ENCODE measurements at regions not wholly inside any gene's neighbourhood (a gene's known extent, or its start where the extent isn't known, plus 50 kb on each side); places are given as distances from the start of the nearest gene placed in this dataset.
A peak's percentile ranks its signal among the peaks of the same experiment; 100 is the strongest.

GRCh38 chr16:85378145-85379040 lies 234.7 kb upstream of the GSE1 start:
- 94% methylated on average over 14 of the region's 16 CpGs for WGBS (ENCODE audit: low lambda C conversion rate, missing lambda C conversion rate)
- TF ChIP-seq EZH2phosphoT487 (IDR thresholded peaks at IDR 0.05; ENCODE audit: low read depth, severe bottlenecking, unreplicated experiment) (no peak), EZH2 (IDR thresholded peaks at IDR 0.05; ENCODE audit: borderline replicate concordance) (no peak), CTCF (IDR thresholded peaks at IDR 0.05; ENCODE audit: poor library complexity) (no peak)
- peaks cover 36% of the 10 kb centered on the region for H3K4me1 ChIP-seq (ENCODE audit: insufficient read depth)
- H4K20me1 ChIP-seq (ENCODE audit: insufficient read depth, poor library complexity, severe bottlenecking), result no peaks in the 10 kb centered on the region
- H3K27me3 ChIP-seq, result no peaks in the 10 kb centered on the region
- H2AFZ ChIP-seq, result no peak overlapping the region
- H3K9me2 ChIP-seq (replicated peaks; ENCODE audit: insufficient read depth), result no peaks in the 10 kb centered on the region
- peak overlapping the region; percentile 7 for H3K4me2 ChIP-seq
- peak overlapping the region; percentile 48 for H3K27ac ChIP-seq
- H3K9me3 ChIP-seq (ENCODE audit: low read depth), result no peaks in the 10 kb centered on the region
- no peaks in the 10 kb centered on the region for H3K79me2 ChIP-seq
- no peaks in the 10 kb centered on the region for H3K36me3 ChIP-seq (replicated peaks; ENCODE audit: insufficient read depth, low read depth)
- H3K4me3 ChIP-seq, result no peak overlapping the region
- no peak for DNase-seq (ENCODE audit: low spot score)

DNA sequence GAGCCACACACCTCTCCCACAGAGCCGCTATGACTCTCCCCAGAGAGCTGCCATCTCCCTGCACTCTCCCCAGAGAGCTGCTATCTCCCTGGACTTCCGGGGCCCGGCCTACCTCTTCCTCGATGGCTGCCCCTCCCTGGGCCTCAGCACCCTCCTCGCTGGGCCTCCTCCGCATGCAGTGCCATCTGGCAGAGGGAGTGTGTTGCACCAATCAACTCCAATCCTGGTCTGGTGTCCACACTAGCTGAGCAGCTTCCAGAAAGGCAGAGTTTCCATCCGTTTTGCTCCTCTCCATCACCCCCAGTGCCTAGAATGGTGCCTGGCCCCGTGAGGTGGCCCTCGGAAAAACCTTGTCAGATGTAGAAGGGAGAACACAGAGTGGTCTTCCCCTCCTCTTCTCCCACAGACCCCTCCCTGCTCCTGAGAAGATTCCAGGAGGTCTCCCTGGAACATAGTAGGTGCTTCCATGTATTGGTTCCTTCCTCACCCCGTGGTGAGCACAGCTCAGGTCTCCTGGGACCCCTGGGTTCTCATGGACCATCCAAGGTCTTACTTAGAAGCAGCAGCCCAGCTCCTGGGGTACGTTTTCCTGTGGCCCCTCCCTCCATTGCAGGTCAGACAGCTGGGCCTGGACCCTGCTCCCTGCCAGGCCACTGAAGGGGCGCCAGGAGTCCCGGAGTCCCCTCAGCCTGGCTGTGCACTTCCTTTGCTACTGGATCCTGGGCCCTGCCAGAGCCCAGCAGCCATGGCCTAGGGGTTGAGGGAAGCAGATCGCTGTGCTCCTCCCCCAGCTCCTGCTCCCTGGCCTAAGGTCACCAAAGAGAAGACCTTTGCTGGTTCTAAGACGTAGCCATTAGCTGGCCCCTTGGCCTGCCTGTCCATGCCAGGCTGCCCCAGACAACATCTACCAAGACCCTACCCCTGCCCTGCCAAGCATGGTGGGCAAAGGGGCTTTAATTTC lies 233.8 kb upstream of the GSE1 start:
- no peak overlapping the region for H3K27ac ChIP-seq
- H2AFZ ChIP-seq, result no peak overlapping the region
- no peak for DNase-seq (ENCODE audit: low spot score)
- no peaks in the 10 kb centered on the region for H3K79me2 ChIP-seq
- H3K4me1 ChIP-seq (ENCODE audit: insufficient read depth), result peaks cover 36% of the 10 kb centered on the region
- 87% methylated on average over 14 of the region's 15 CpGs for WGBS (ENCODE audit: low lambda C conversion rate, missing lambda C conversion rate)
- no peak overlapping the region for H3K4me3 ChIP-seq
- no peaks in the 10 kb centered on the region for H4K20me1 ChIP-seq (ENCODE audit: insufficient read depth, poor library complexity, severe bottlenecking)
- no peaks in the 10 kb centered on the region for H3K9me3 ChIP-seq (ENCODE audit: low read depth)
- no peaks in the 10 kb centered on the region for H3K27me3 ChIP-seq
- no peaks in the 10 kb centered on the region for H3K36me3 ChIP-seq (replicated peaks; ENCODE audit: insufficient read depth, low read depth)
- TF ChIP-seq EZH2 (IDR thresholded peaks at IDR 0.05; ENCODE audit: borderline replicate concordance) (no peak), CTCF (IDR thresholded peaks at IDR 0.05; ENCODE audit: poor library complexity) (no peak), EZH2phosphoT487 (IDR thresholded peaks at IDR 0.05; ENCODE audit: low read depth, severe bottlenecking, unreplicated experiment) (no peak)
- no peak overlapping the region for H3K4me2 ChIP-seq
- H3K9me2 ChIP-seq (replicated peaks; ENCODE audit: insufficient read depth), result no peaks in the 10 kb centered on the region

DNA sequence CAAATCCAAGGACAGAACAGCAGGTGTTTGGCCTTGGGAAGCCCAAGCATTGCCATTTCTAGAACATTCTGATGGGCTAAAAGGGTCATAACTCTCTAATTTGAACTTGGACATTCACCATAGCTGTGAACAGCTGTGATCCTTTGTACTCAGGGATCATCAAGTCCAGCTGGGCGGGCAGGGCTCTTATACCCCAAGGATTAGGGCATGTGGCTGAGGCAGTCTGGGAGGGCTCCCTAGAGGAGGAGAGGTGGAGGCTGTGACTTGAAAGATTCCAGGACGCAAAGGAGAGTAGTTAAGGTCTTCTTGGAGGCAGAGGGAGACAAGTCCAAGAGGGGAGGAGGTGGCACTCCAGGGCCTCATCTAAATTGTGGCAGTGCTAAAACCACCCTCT lies 233.1 kb upstream of the GSE1 start:
- Histone ChIP-seq H3K4me3 (no peak overlapping the region), H3K4me1 (ENCODE audit: insufficient read depth) (peaks cover 37% of the 10 kb centered on the region), H2AFZ (no peak overlapping the region), H3K9me3 (ENCODE audit: low read depth) (no peaks in the 10 kb centered on the region), H3K4me2 (no peak overlapping the region), H3K9me2 (replicated peaks; ENCODE audit: insufficient read depth) (no peaks in the 10 kb centered on the region), H3K79me2 (no peaks in the 10 kb centered on the region), H4K20me1 (ENCODE audit: insufficient read depth, poor library complexity, severe bottlenecking) (no peaks in the 10 kb centered on the region), H3K27me3 (no peaks in the 10 kb centered on the region), H3K27ac (no peak overlapping the region), H3K36me3 (replicated peaks; ENCODE audit: insufficient read depth, low read depth) (no peaks in the 10 kb centered on the region)
- DNase-seq (ENCODE audit: low spot score), result no peak
- WGBS (ENCODE audit: low lambda C conversion rate, missing lambda C conversion rate), result 47% methylated on average over 2 of the region's 2 CpGs
- TF ChIP-seq EZH2phosphoT487 (IDR thresholded peaks at IDR 0.05; ENCODE audit: low read depth, severe bottlenecking, unreplicated experiment) (no peak), EZH2 (IDR thresholded peaks at IDR 0.05; ENCODE audit: borderline replicate concordance) (no peak), CTCF (IDR thresholded peaks at IDR 0.05; ENCODE audit: poor library complexity) (no peak)

Measured in hepatocyte (in vitro differentiated cells).